Endothelial cell of umbilical vein (primary cell): ENCODE measurements at regions not wholly inside any gene's neighbourhood (a gene's known extent, or its start where the extent isn't known, plus 50 kb on each side); places are given as distances from the start of the nearest gene placed in this dataset.

Source experiments
- BruUV-seq: library from RNA; stranded (reverse); fragments of 400-500 nt; replicated peaks from 2 replicates; lab custom pipeline; 2021; lab: Mats Ljungman, UMichigan
- CTCF ChIA-PET: fragments of 300-600, 350-600 bp; sonication (Branson Sonifier 250); formaldehyde crosslinking; loops from one replicate; lab custom pipeline; 2021; ENCODE audit warnings: antibody characterized with exemption, inconsistent platforms; lab: Charles Lee
- POLR2A ChIA-PET: fragments of 300-600, 350-600 bp; sonication (Branson Sonifier 250); formaldehyde crosslinking; loops from one replicate; lab custom pipeline; 2021; ENCODE audit warnings: antibody characterized with exemption, inconsistent platforms; lab: Charles Lee
- DNase-seq: peaks from one replicate; pipeline ENCODE4 v3.0.0-alpha.2; 2011; ENCODE audit warnings: low read depth, low spot score
- FAIRE-seq: peaks from 2 replicates; lab custom pipeline; 2011; peaks lifted over from hg19 to GRCh38; lab: Jason Lieb, UNC
- H2AFZ ChIP-seq: 2 replicates; pipeline ENCODE4 v1.6.0; 2012; ENCODE audit warnings: low read depth, low read length, control low read depth, inconsistent platforms
- H3K27ac ChIP-seq: 2 replicates; pipeline ENCODE4 v1.5.1; 2011; ENCODE audit warnings: low read depth, mild to moderate bottlenecking, control low read depth, low read length, moderate library complexity; ENCODE audit not compliant: insufficient read depth
- H3K27me3 ChIP-seq, 2 experiments: 2 replicates each; pipeline versions ENCODE4 v1.6.0 to v1.6.1; 2011; ENCODE audit warnings: low read length in 2 of 2, mixed read lengths in 1 of 2; ENCODE audit not compliant: control insufficient read depth in 2 of 2, insufficient read depth in 2 of 2
- H3K36me3 ChIP-seq, 2 experiments: 2 replicates in 1 of 2; 3 replicates in 1 of 2; pipeline ENCODE4 v1.5.1; 2011; ENCODE audit warnings: low read length in 2 of 2, mild to moderate bottlenecking in 1 of 2, moderate library complexity in 1 of 2; ENCODE audit not compliant: control insufficient read depth in 2 of 2, insufficient read depth in 2 of 2; ENCODE audit errors: extremely low read depth in 1 of 2
- H3K4me1 ChIP-seq: 3 replicates; pipeline ENCODE4 v1.5.1; 2011; ENCODE audit warnings: mild to moderate bottlenecking, low read length; ENCODE audit not compliant: control insufficient read depth, insufficient read depth; ENCODE audit errors: extremely low read depth
- H3K4me2 ChIP-seq: 2 replicates; pipeline ENCODE4 v1.6.1; 2011; ENCODE audit warnings: low read length, control low read depth, mixed read lengths; ENCODE audit not compliant: insufficient read depth
- H3K4me3 ChIP-seq, 3 experiments: fragments of 200-600 bp in 1 of 3; sonication (generic), shearing (Covaris generic) in 1 of 3; replicated peaks in 1 of 3; 2 replicates each; pipeline ENCODE4 v1.5.1; 2011 to 2016; ENCODE audit warnings: control low read depth in 3 of 3, low read length in 3 of 3, mild to moderate bottlenecking in 2 of 3, inconsistent platforms in 1 of 3, low read depth in 1 of 3, moderate library complexity in 1 of 3; ENCODE audit not compliant: insufficient read depth in 1 of 3
- H3K79me2 ChIP-seq: 2 replicates; pipeline ENCODE4 v1.6.0; 2012; ENCODE audit warnings: low read length, inconsistent platforms; ENCODE audit not compliant: control insufficient read depth, insufficient read depth
- H3K9ac ChIP-seq: replicated peaks from 2 replicates; pipeline ENCODE3; 2011; ENCODE audit warnings: low read length, control low read depth; ENCODE audit not compliant: insufficient read depth; ENCODE audit errors: extremely low read depth
- H3K9me1 ChIP-seq: replicated peaks from 3 replicates; pipeline ENCODE4 v1.6.0; 2011; ENCODE audit warnings: mild to moderate bottlenecking, low read length; ENCODE audit not compliant: control insufficient read depth, insufficient read depth; ENCODE audit errors: extremely low read depth
- H3K9me3 ChIP-seq: replicated peaks from 2 replicates; pipeline ENCODE4 v1.5.1; 2012; ENCODE audit warnings: low read length, inconsistent platforms; ENCODE audit not compliant: control insufficient read depth, insufficient read depth
- H4K20me1 ChIP-seq: replicated peaks from 2 replicates; pipeline ENCODE3; 2011; ENCODE audit warnings: mild to moderate bottlenecking, low read length; ENCODE audit not compliant: control insufficient read depth, insufficient read depth; ENCODE audit errors: extremely low read depth
- CTCF ChIP-seq, 2 donors: IDR thresholded peaks; 1 replicate in 1 of 2; 2 replicates in 1 of 2; pipeline ENCODE4 v1.5.1; 2011; ENCODE audit warnings: low read length in 2 of 2, mild to moderate bottlenecking in 2 of 2, moderate library complexity in 2 of 2, control low read depth in 1 of 2, inconsistent platforms in 1 of 2, low read depth in 1 of 2; ENCODE audit not compliant: insufficient read depth in 1 of 2; ENCODE audit errors: extremely low read depth in 1 of 2
- EZH2 ChIP-seq: IDR thresholded peaks from 2 replicates; pipeline ENCODE4 v1.6.1; 2012; ENCODE audit warnings: borderline replicate concordance, low read depth, mild to moderate bottlenecking, moderate library complexity, low read length, inconsistent platforms; ENCODE audit not compliant: severe bottlenecking
- FOS ChIP-seq: IDR thresholded peaks from 2 replicates; pipeline ENCODE4 v1.6.1; 2011; ENCODE audit warnings: mild to moderate bottlenecking, low read length, moderate library complexity, borderline replicate concordance; ENCODE audit not compliant: insufficient read depth
- GATA2 ChIP-seq: IDR thresholded peaks from 2 replicates; pipeline ENCODE4 v1.7.0; 2011; ENCODE audit warnings: low read depth, mild to moderate bottlenecking, moderate library complexity, mixed read lengths, low read length; ENCODE audit not compliant: insufficient read length, insufficient read depth
- JUN ChIP-seq: IDR thresholded peaks from 2 replicates; pipeline ENCODE4 v1.6.1; 2011; ENCODE audit warnings: borderline replicate concordance, low read depth; ENCODE audit not compliant: insufficient read length, insufficient read depth
- MYC ChIP-seq: IDR thresholded peaks from one replicate; pipeline ENCODE4 v1.6.1; 2011; ENCODE audit warnings: mild to moderate bottlenecking, low read depth, low read length
- POLR2A ChIP-seq: IDR thresholded peaks from 2 replicates; pipeline ENCODE4 v1.6.1; 2012; ENCODE audit warnings: low read depth, mild to moderate bottlenecking, control low read depth, low read length
- POLR2AphosphoS5 ChIP-seq: IDR thresholded peaks from 2 replicates; pipeline ENCODE4 v1.6.1; 2012; ENCODE audit warnings: low read depth, mild to moderate bottlenecking, control low read depth, low read length, moderate library complexity; ENCODE audit not compliant: insufficient read depth
- dilution Hi-C: fragments of 300-500 bp; cut with MboI; formaldehyde crosslinking; loops from one replicate; pipeline ENCODE4 v1.15.0; 2019; ENCODE audit warnings: low sequenced_read_pairs; ENCODE audit not compliant: extremely low pct_ligation_motif_present
- intact Hi-C: fragments of 100-400 bp; cut with micrococcal nuclease; formaldehyde crosslinking; loops from one replicate; pipeline ENCODE4 v1.10.0; 2022
- TF ChIP-seq, protein P1 (sequence below): IDR thresholded peaks from 2 replicates; pipeline ENCODE4 v1.6.1; 2011; ENCODE audit not compliant: insufficient read depth, insufficient read length

- Histone ChIP-seq H3K27me3 (no peaks in the 10 kb centered on the region), H3K27ac (no peak overlapping the region), H4K20me1 (no peaks in the 10 kb centered on the region), H3K9ac (no peak overlapping the region), H3K36me3 (no peaks in the 10 kb centered on the region), H2AFZ (no peak overlapping the region), H3K79me2 (no peaks in the 10 kb centered on the region), H3K9me3 (no peaks in the 10 kb centered on the region), H3K9me1 (no peaks in the 10 kb centered on the region), H3K4me3 (no peak overlapping the region), H3K4me1 (no peaks in the 10 kb centered on the region), H3K4me2 (no peak overlapping the region)
- peak; percentile 7 for DNase-seq
- no TSS peak for BruUV-seq
- intact Hi-C loops = no loop called here
- ChIA-PET CTCF (interaction anchor here (0.6 to 2.0 kb wide), 3 partner anchors 27 to 136 kb away, joined by 3 to 8 read pairs (median 3); no protein-coding TSS in a partner anchor), POLR2A (no interaction called here)
- dilution Hi-C loops = no loop called here
- TF ChIP-seq CTCF (IDR thresholded peaks at IDR 0.05; ENCODE audit: extremely low read depth in 1 of 2, insufficient read depth in 1 of 2, low read depth in 1 of 2, low read length in 2 of 2) = no peak
- no peak for TF ChIP-seq POLR2A
- no peak for TF ChIP-seq EZH2
- no peak for TF ChIP-seq POLR2AphosphoS5
- TF ChIP-seq MYC = no peak
- TF ChIP-seq GATA2 = no peak
- no peak for TF ChIP-seq JUN
- TF ChIP-seq FOS = no peak
- TF ChIP-seq, protein P1, sequence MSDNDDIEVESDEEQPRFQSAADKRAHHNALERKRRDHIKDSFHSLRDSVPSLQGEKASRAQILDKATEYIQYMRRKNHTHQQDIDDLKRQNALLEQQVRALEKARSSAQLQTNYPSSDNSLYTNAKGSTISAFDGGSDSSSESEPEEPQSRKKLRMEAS = no peak
- no peak for FAIRE-seq
These were observed 416.8 kb downstream of the FIGN start for GRCh38 chr2:163319006-163319405.
